GM19397 (cell line): ENCODE measurements at regions not wholly inside any gene's neighbourhood (a gene's known extent, or its start where the extent isn't known, plus 50 kb on each side); places are given as distances from the start of the nearest gene placed in this dataset.

Experiments
- ATAC-seq: cut with Tn5 transposase; IDR thresholded peaks from one replicate; pipeline ENCODE4 v1.9.1; 2021; ENCODE audit warnings: mild to moderate bottlenecking, moderate library complexity; ENCODE audit not compliant: unreplicated experiment

GRCh38 chrX:124820738-124821137 lies 474.4 kb downstream of the SH2D1A start:
- no peak for ATAC-seq

- no peak for ATAC-seq
Measured at GRCh38 chrX:124827258-124827845, 481.0 kb downstream of the SH2D1A start.

- ATAC-seq, result no peak
Measured at GRCh38 chrX:124829930-124830329, 483.6 kb downstream of the SH2D1A start.

GRCh38 chrX:124836786-124837185 lies 482.9 kb upstream of the TEX13C start:
- ATAC-seq, result no peak

- ATAC-seq, result no peak
Measured at GRCh38 chrX:124842205-124842604, 477.5 kb upstream of the TEX13C start.

- no peak for ATAC-seq
Measured at GRCh38 chrX:124860736-124861135, 458.9 kb upstream of the TEX13C start.

GRCh38 chrX:124862301-124862700 lies 457.4 kb upstream of the TEX13C start:
- ATAC-seq, result no peak

GRCh38 chrX:124863303-124863702 lies 456.4 kb upstream of the TEX13C start:
- no peak for ATAC-seq

- no peak for ATAC-seq
Measured at GRCh38 chrX:124887572-124887971, 432.1 kb upstream of the TEX13C start.

- no peak for ATAC-seq
Measured at GRCh38 chrX:124895947-124896346, 423.7 kb upstream of the TEX13C start.

GRCh38 chrX:124902953-124903352 lies 416.7 kb upstream of the TEX13C start:
- no peak for ATAC-seq

GRCh38 chrX:124910611-124911010 lies 409.1 kb upstream of the TEX13C start:
- ATAC-seq, result no peak

GRCh38 chrX:124917011-124917410 lies 402.7 kb upstream of the TEX13C start:
- ATAC-seq, result no peak

GRCh38 chrX:124925681-124926080 lies 394.0 kb upstream of the TEX13C start:
- no peak for ATAC-seq

- ATAC-seq, result no peak
Measured at GRCh38 chrX:124931241-124931640, 388.4 kb upstream of the TEX13C start.

GRCh38 chrX:124931958-124932357 lies 387.7 kb upstream of the TEX13C start:
- ATAC-seq, result no peak

- ATAC-seq, result no peak
Measured at GRCh38 chrX:124938715-124939114, 381.0 kb upstream of the TEX13C start.

- ATAC-seq, result no peak
Measured at GRCh38 chrX:124940531-124940930, 379.1 kb upstream of the TEX13C start.

- ATAC-seq, result no peak
Measured at GRCh38 chrX:124954402-124954801, 365.3 kb upstream of the TEX13C start.

- no peak for ATAC-seq
Measured at GRCh38 chrX:124960454-124960853, 359.2 kb upstream of the TEX13C start.

- no peak for ATAC-seq
Measured at GRCh38 chrX:124963717-124964116, 356.0 kb upstream of the TEX13C start, which contains the start of gene TENM1. TSS of gene TENM1 (minus strand) at chrX:124963817.

- no peak for ATAC-seq
Measured at GRCh38 chrX:124975456-124975855, 344.2 kb upstream of the TEX13C start.

- no peak for ATAC-seq
Measured at GRCh38 chrX:124981420-124981819, 338.3 kb upstream of the TEX13C start.
